Stimulated activated CD4-positive, alpha-beta T cell treated with anti-CD3 and anti-CD28 coated beads, Interleukin-1b, Interleukin-23, amount 100 ng/mL, for 1 hour (primary cell): ENCODE measurements at regions not wholly inside any gene's neighbourhood (a gene's known extent, or its start where the extent isn't known, plus 50 kb on each side); places are given as distances from the start of the nearest gene placed in this dataset.
"Not testable (repeated sequence)": the region's sequence is repeated elsewhere in the genome, so short reads cannot be mapped to it uniquely, and the experiment has no call there.

ENCODE experiments used
- DNase-seq, 2 donors: peaks; one replicate each; pipeline ENCODE4 v3.0.0-alpha.2; 2020; ENCODE audit warnings: low read depth in 2 of 2

- no peak for DNase-seq
Observed at GRCh38 chr2:133975676-133976428, 278.0 kb upstream of the MGAT5 start.

GRCh38 chr2:133976659-133977058 is 277.2 kb upstream of the MGAT5 start:
- DNase-seq, result no peak

- DNase-seq, result no peak
Observed at GRCh38 chr2:133977405-133977804, 276.5 kb upstream of the MGAT5 start.

DNA sequence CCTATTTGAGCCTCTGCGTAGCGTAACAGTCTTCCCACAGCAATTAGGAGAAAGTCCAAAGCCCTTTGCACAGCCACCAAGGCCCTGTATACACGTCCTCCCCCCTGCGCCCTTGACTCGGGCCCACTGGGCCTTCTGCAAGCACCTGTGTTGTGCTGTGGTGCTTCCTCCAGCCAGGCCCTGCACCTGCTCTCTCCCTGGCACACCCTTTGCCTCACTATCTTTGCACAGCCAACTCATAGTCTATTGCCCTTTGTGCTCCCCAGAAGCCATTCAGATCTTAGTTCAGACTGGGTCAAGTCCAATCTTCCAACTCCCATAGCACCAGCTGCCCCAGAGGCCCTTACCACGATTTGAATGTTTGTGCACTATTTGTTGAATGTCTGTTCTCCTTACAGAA is 271.6 kb upstream of the MGAT5 start:
- DNase-seq, result no peak

DNA sequence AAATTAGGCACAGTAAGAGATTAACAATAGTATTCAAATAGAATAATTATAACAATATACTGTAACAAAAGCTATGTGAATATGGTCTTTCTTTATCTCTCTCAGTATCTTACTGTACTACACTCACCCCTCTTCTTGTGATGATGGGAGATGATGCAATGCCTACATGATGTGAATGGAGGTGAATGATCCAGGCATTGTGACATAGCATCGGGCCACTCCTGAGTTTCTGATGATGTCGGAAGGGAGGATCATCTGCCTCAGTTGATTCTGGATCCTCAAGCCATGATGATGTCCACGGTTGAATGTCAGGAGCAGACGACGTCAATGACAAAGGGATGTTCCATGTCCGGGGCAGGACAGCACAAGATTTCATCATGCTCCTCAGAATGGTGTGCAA is 268.3 kb upstream of the MGAT5 start:
- DNase-seq, result no peak

DNA sequence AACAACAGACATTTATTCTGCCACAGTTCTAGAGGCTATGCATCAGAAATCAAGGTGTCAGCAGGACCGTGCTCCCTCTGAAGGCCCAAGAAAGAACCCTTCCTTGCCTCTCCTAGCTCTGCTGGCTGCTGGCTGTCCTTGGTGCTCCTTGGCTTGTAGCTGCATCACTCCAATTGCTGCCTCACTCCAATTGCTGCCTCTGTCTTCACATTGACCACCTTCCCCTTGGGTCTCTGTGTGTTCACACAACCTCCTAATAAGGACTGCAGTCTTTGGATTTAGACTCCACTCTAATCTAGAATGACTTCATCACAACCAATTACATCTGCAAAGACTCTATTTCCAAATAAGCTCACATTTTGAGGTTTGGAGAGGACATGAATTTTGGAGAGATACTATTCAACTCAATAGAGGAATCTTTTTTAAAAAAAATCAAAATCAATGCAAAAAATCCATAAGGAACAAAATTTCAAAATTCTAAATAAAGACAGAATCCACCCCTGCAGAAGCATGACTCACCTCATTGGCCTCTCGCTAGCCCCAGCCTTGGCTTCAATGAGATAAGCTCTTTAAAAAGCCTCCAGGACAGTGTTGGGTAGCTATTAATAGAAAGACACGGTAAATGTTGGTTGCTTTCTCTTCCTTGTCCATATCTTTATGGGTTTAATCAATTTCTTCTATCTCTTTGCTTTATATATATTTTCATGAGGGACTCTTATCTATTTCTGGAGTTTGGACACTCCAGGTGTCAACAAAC is 267.6 kb upstream of the MGAT5 start:
- DNase-seq, result no peak

- DNase-seq, result no peak
Observed at GRCh38 chr2:133986881-133987795, 266.7 kb upstream of the MGAT5 start.

DNA sequence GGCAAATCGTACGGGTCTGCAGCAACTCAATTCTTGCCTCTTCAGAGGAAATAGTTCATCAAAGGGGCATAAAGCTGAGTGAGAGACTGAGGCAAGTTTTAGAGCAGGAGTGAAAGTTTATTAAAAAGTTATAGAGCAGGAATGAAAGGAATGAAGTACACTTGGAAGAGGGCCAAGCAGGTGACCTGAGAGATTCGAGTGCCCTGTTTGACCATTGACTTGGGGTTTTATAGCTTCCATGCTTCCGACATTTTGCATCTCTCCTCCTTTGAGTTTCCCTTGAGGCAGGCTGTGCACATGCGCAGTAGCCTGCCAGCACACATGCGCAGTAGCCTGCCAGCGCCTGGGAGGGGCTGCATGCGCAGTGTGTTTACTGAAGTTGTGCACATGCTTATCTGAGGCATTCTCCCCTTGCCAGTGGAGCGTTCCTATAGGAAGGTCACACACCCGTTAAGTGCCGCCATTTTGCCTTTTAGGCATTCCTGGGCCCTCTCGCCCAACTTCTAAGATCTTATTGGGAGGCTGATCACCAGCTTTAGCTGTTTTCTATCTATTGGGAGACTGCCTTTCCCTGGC is 265.5 kb upstream of the MGAT5 start:
- no peak for DNase-seq

GRCh38 chr2:133991606-133992168 is 262.2 kb upstream of the MGAT5 start:
- no peak for DNase-seq

GRCh38 chr2:133992454-133992853 is 261.4 kb upstream of the MGAT5 start:
- no peak for DNase-seq

DNA sequence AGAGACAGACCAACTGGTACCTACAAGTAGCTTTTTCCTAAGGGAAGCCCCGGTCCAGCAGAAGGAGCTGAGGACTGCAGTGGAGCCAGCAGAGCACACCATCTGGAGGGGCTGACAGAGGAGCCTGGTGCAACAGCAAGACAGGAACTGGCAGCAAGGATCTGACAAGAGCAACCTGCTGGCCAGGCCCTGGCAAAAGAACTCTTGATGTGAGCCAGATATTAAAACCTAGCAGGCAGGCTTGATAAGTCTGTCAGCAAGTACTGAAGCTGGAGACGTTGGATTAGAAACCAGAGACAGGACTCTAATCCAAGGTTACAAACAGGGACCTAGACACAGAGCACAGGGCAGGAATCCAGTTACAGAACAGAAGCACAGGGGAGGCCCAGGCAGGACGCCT is 260.7 kb upstream of the MGAT5 start:
- no peak for DNase-seq

DNA sequence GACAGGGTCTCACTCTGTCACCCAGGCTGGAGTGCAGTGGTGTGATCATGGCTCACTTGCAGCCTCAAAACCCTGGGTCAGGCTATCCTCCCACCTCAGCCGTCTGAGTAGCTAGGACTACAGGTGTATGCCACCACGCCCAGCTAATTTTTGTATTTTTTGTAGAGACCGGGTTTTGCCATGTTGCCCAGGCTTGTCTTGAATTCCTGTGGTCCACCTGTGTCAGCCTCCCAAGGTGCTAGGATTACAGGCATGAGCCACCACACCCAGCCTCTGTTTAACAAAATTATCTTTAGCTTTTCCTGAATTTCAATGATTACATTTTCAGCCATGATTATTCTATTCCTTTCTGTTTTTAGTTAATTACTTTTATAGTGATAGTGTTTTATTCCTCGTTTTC is 255.1 kb upstream of the MGAT5 start:
- not testable (repeated sequence) for DNase-seq

GRCh38 chr2:134002391-134002790 is 251.5 kb upstream of the MGAT5 start:
- DNase-seq, result no peak

GRCh38 chr2:134002921-134003320 is 251.0 kb upstream of the MGAT5 start:
- DNase-seq, result no peak

DNA sequence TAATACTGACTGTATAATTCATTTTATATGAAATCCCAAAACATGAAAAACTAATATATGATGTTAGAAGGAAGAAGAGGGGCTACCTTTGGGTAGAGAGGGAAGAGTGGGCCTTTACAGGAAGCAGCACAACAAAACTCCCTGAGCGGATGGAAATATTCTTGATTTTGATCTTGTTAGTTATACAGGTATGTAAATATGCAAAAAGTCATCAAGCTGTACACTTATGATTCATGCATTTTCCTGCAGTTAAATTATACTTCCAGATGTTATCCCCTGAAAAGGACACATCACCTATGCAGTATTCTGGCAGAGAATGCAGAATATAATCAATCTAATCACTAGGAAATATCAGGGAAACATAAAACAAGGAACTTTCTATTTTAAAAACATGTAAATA is 249.4 kb upstream of the MGAT5 start:
- DNase-seq, result no peak

- DNase-seq, result no peak
Observed at GRCh38 chr2:134008837-134009236, 245.0 kb upstream of the MGAT5 start.

GRCh38 chr2:134009440-134009839 is 244.4 kb upstream of the MGAT5 start:
- DNase-seq, result no peak

DNA sequence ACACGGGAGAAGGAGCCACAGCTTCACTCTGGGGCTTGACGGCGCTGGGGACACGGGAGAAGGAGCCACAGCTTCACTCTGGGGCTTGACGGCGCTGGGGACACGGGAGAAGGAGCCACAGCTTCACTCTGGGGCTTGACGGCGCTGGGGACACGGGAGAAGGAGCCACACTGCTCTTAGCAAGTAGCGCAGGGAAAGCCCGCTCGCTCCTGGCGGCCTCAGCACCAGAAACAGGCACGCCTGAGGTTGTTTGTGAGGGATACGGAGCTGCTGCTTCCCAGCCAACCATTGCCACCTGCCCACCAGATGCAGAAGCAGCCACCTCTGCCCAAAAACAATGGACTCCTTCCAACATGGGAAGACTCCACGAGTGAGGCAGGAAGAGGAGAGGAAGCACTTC is 244.0 kb upstream of the MGAT5 start:
- DNase-seq, result not testable (repeated sequence)

GRCh38 chr2:134011936-134012586 is 241.8 kb upstream of the MGAT5 start:
- no peak for DNase-seq

- DNase-seq, result no peak
Observed at GRCh38 chr2:134014196-134014960, 239.5 kb upstream of the MGAT5 start.
